HG03575 (cell line): ENCODE measurements at regions not wholly inside any gene's neighbourhood (a gene's known extent, or its start where the extent isn't known, plus 50 kb on each side); places are given as distances from the start of the nearest gene placed in this dataset.

ENCODE experiments used
- ATAC-seq: cut with Tn5 transposase; IDR thresholded peaks from one replicate; pipeline ENCODE4 v1.9.1; 2021; ENCODE audit not compliant: unreplicated experiment, insufficient number of reproducible peaks, low FRiP score; ENCODE audit errors: extremely low read depth

DNA sequence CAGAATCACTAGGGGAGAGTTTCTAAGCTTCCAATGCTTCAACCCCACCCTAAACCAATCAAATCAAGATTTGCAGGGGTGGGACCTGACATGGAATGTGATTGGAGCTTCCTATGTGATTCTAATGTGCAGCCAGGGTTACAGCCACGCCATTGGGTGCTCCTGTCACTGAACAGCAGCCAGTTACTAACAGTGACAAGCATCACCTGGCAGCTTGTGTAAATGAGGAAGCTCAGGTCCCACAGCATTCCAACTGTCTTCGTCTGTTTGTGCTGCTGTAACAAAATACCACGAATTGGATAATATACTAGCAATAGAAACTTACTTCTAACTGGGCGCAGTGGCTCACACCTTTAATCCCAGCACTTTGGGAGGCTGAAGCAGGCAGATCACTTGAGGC lies 294.9 kb downstream of the SHQ1 start:
- no peak for ATAC-seq

- ATAC-seq = no peak
Observed at GRCh38 chr3:72550582-72551262, 297.5 kb downstream of the SHQ1 start.

- no peak for ATAC-seq
Observed at GRCh38 chr3:72549761-72550581, 298.3 kb downstream of the SHQ1 start.

- no peak for ATAC-seq
Observed at GRCh38 chr3:72548981-72549380, 299.3 kb downstream of the SHQ1 start.

GRCh38 chr3:72548461-72548860 lies 299.8 kb downstream of the SHQ1 start:
- ATAC-seq = no peak

DNA sequence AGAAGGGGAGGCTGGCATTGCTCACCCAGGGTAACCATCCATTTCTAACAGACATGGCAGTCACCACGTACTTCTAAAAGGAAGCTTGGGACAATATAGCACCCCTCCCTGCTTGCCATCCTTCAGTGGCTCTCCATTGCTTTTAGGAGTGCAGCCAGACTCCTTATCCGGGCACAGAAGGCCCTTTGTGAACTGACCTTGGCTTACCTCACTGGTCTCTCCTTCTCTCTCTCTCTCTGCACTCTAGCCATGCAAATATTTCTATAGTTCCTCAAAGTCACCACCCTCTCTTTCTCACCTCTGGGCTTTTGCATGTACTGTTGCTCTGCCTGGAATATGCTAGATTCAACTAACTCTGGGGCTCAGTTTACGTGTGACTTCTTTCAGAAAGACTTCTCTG lies 301.1 kb downstream of the SHQ1 start:
- ATAC-seq = no peak

- no peak for ATAC-seq
Observed at GRCh38 chr3:72544239-72544638, 304.0 kb downstream of the SHQ1 start.

DNA sequence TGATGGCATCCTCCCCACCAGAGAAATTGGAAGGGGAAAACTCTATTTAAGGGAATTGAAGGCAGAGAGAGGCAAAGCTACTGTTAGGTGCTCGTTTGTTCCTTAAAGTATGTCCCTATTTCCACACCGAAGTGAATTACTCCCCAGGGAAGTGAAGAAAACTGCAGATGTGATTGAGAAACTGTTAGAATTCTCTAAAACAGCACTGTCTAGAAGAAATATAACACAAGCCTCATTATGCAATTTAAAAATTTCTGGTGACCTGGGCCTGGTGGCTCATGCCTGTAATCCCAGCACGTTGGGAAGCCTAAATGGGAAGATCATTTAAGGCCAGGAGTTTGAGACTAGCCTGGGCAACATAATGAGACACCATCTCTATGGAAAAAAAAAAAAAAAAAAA lies 305.0 kb downstream of the SHQ1 start:
- no peak for ATAC-seq

GRCh38 chr3:72542781-72543180 lies 305.5 kb downstream of the SHQ1 start:
- no peak for ATAC-seq

DNA sequence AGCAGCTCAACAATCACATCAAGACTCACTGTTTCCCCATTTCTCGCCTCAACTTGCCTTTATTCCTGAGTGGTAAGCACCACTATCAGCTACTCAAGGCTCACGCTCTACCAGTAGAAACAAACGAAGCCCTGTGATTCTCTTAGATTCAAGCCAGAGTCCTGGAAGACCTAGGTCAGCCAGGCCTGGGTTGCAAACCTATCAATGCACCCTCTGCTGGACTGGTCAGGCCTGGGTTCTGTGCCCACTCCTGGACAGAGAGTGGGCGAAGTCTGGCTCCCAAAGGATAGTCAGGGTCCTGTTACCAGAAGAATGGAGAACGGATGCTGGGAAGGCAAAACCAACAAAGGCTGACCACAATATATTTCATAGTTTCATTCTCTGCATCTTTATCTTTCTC lies 308.4 kb downstream of the SHQ1 start:
- ATAC-seq = no peak

- ATAC-seq = no peak
Observed at GRCh38 chr3:72538070-72538745, 310.0 kb downstream of the SHQ1 start.

DNA sequence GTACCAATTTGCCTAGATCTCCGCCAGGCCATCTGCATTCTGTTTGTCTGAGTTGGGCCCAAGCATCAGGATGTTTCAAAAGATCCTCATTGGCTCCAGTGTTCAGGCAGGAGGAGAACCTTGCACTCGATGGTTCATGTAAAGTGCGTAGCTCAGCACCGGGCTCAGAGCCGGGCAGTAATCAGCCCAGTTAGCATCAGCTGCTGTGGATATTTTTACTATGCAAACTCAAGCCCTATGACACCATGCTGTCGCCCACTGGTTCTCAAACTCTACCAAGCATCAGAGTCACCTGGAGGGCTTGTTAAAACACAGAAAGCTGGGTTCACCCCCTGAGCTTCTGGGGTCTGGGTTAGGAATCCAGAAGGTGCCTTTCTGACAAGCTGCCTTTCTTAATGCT lies 310.8 kb downstream of the SHQ1 start:
- no peak for ATAC-seq

GRCh38 chr3:72536878-72537267 lies 311.4 kb downstream of the SHQ1 start:
- no peak for ATAC-seq

DNA sequence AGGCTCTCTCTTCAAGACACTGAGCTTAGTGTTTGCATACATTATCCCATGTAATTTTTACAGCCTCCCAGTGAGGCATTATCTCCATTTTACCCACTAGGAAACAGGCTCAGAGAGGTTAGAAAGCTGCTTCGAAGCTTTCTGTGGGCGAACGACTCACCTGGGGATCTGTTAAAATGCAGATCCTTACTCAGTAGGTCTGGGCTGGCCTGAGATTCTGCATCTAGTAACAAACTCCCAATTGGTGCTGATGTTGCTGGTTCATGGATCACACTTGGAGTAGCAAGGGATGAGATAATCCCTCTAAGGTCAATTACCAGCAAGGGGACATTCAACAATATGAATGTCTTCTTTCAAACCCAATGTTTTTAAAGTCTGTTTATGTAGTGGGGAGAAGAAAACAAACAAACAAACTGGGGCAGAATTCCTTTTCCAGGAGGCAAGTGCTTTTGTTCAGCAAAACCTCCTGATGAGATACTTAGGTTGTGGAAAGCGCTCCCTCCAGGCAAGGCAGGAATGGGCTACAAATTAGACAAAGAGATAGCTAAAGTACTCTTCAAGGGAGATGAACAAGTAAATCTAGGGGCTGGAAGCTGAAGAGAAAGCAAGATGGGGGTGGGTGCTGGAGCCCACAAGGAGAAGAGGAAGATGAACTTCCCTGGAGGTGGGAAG lies 311.9 kb downstream of the SHQ1 start:
- no peak for ATAC-seq

DNA sequence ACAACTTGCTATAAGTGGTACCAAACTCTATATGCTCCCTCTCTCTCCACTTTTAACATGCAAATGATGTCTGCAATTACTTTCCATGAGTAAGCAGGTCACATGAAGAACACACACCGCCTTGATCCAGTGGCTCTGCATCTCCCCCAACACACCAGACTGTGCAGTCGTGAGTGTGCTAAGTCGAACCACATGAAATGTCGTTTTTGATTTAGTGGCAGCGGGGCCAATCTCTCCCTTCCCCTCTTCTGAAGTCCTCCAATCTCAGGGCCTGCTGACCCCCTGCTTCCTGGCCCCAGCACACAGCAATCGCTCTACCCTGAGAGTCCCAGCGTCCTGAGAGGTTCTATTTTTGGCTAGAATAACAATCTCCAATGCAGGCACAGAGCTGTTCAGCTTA lies 312.5 kb downstream of the SHQ1 start:
- no peak for ATAC-seq

- ATAC-seq = no peak
Observed at GRCh38 chr3:72533591-72534473, 314.4 kb downstream of the SHQ1 start.

DNA sequence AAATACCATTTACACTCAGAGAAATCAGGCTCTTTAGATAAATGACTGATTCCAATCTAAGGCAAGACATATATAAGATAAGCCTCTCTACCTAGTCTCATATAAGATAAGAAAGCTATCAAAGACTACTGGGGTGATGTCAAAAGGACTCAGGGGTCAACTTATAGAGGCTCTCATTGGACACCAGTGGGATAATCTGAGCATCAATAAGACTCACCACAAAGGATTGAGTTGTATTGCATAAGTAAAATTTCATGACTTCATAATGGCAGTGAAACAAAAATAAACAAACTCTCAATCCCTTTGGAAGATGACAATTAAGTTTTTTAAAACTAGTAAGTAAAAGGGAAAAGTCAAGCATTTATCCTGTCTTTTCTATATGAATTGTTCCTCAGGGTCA lies 317.8 kb downstream of the SHQ1 start:
- no peak for ATAC-seq

- ATAC-seq = no peak
Observed at GRCh38 chr3:72529081-72529480, 319.2 kb downstream of the SHQ1 start.
